SKM-1 treated with dmso at 0.1 percent for 144 hours (cell line): ENCODE measurements at regions not wholly inside any gene's neighbourhood (a gene's known extent, or its start where the extent isn't known, plus 50 kb on each side); places are given as distances from the start of the nearest gene placed in this dataset.

Experiments
- DNase-seq: peaks from one replicate; lab custom pipeline; 2025; ENCODE audit not compliant: unreplicated experiment; lab: John Stamatoyannopoulos, UW

DNA sequence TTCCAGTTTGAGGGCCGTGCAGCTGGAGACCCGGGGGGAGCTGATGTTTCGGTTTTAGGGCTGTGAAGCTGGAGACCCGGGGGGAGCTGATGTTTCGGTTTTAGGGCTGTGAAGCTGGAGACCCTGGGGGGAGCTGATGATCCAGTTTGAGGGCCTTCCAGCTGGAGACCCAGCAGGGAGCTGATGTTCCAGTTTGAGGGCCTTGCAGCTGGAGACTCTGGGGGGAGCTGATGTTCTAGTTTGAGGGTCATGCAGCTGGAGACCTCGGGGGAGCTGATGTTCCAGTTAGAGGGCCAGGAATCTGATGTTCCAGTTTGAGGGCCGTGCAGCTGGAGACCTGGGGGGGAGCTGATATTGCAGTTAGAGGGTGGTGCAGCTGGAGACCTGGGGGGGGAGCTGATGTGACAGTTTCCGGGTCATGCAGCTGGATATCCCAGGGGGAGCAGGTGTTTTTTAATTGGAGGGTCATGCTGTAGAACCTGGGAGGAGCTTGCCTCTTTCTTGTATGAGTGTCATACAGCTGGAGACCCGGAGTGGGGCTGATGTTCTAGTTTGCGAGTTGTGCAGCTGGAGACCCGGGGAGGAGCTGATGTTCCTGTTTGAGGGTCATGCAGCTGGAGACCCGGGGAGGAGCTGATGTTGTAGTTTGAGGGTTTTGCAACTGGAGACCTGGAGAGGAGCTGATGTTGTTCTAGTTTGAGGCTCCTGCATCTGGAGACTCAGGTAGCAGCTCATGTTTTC, 153.2 kb downstream of the RTP5 start:
- no peak for DNase-seq

DNA sequence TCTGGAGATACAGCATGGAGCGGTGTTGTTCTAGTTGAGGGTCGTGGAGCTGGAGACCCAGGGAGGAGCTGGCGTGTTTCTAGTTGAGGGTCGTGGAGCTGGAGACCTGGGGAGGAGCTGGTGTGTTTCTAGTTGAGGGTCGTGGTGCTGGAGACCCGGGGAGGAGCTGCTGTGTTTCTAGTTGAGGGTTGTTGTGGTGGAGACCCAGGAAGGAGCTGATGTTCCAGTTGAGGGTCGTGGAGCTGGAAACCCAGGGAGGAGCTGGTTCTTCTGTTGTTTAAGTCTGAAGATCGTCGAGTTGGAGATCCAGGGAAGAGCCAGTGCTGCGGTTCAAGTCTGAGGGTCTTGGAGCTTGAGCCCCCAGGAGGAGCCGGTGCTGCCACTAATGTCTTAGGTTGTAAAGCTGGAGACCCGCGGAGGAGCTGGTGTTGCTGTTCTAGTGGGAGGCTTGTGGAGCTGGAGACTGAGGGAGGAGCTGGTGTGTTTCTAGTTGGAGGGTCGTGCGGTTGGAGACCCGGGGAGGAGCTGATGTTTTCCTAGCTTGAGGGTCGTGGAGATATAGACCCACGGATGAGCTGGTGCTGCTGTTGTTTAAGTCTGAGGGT, 155.3 kb downstream of the RTP5 start:
- no peak for DNase-seq

GRCh38 chr2:242027676-242028450, 158.3 kb downstream of the RTP5 start:
- no peak for DNase-seq

DNA sequence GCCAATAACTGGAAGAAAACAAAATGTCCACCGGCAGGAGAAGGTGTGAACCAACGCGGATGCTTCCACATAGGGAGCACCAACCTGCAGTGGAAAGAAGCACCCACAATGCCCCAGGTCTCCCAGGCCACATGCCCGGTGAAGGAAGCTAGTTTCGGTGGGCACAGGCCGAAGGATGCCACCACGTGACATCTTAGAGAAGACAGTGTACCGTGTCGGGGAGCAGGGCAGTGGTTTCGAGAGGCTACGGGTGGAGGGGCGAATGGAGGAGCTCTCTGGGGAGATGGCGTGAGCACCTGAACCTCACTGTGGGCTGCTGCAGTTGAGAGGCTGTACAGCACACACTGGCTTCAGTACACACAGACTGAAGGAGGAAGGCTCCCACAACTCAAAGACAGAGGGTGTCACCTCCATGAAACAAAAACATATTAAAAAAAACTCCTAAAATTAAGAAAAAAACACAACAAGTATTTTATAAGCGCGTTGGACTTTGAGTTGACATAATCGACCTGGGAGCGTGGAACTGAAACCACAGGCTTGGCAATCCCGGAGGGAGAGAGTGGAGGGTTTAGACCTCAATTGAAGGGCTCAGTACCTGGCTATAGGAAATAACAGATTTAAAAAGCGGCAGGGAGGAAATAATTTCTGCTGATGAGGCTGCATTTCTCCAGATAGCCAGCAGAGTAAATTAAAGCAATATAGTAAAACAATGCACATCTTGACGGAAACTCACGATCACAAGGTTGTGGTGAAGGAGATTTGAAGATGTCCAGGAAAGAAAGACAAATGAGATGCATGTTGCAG, 160.1 kb downstream of the RTP5 start:
- DNase-seq, result no peak

DNA sequence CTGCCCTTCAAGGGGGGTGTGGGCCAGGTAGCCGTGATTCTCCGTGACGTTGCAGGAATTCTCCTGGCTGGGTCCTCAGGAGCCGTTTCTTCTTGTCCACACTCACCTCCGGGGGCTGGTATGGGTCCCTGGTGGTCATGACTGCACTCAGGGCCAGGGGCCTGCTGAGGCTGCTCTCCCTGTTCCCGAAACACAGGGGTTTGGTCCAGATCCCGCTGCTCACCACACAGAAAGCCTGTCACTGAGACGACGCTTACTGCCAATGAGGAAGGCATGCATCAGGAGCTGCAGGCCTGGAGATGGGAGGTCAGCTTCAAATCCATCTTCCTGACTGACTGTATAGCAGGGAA, 160.7 kb downstream of the RTP5 start:
- DNase-seq, result no peak

DNA sequence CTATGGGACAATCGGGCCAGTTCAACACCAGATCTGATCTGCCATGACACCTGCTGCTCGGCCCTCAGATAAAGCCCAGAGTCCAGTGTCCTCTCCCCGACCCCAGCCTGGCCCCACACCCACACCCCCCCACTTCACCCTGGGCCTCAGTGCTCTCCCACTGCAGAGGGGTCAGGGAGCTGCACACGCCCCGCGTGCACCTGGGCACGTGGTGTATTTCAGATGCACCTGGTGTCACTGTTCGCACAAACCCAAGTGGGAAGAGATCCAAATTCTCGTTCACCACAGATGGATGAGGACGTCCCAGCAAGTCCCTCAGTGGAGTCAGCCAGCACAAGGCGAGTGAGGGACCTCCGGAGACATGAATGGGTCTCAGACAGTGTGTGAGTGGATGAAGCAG, 161.3 kb downstream of the RTP5 start:
- no peak for DNase-seq

DNA sequence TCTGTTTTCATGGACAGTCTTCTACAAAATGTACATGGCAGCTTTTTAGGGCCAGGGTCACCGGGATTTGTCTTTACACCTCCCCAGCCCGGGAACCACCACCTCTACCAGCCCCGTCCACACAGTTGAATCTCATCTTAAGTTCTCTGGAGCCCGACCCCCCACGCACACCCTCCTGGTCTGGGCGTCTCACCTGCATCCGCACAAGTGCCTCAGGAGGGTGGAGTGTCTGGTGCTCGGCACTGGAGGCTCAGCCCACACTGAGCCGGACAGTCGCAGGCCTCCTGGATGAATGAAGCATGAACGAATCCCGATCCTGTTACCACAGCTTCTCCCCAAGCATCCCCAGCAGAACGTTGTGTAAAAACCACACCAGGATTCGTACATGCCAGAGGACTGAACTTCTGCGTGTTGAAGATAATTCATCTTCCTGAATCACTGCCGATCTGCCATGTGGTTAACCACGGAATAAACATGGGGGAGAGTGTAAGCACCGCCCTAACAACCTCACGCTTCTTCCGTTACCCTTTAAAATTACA, 162.0 kb downstream of the RTP5 start:
- DNase-seq, result no peak

DNA sequence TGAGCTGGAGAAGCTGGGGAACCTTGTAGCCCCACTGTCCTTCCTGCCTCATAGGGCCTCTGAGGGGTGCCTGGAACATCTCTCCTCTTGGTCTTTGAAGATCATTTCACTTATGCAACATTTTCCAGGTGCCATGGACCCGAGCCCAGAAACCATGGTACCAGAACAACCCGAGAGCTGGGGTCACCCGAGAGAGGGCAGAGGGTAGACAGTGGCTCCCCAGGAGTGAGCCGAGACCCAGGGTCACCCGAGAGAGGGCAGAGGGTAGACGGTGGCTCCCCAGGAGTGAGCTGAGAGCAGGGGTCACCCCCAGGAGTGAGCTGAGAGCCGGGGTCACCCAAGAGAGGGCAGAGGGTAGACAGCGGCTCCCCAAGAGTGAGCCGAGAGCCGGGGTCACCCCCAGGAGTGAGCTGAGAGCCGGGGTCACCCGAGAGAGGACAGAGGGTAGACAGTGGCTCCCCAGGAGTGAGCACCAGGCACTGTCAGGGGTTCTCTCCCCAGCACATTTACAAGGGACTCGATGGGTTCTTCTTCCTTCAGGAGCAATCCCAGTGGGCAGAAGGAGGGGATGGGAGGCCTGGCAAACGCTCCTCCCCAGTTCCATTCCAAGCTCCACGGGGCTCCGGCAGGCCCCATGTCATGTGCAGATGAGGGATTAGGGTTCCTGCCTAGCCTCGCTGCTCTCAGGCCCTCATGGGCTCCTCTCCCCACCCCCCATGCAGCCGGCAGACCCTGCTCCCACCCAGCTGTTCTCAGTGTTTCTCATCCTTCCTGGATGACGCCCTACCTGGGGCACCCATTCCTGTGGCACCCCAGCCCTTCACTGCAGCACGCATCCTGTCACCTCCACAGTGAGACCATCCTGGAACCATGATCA, 163.5 kb downstream of the RTP5 start:
- no peak for DNase-seq

- no peak for DNase-seq
Observed at GRCh38 chr2:242034138-242034537, 164.6 kb downstream of the RTP5 start.

- no peak for DNase-seq
Observed at GRCh38 chr2:242034996-242035814, 165.7 kb downstream of the RTP5 start.

GRCh38 chr2:242035858-242036652, 166.5 kb downstream of the RTP5 start:
- no peak for DNase-seq

DNA sequence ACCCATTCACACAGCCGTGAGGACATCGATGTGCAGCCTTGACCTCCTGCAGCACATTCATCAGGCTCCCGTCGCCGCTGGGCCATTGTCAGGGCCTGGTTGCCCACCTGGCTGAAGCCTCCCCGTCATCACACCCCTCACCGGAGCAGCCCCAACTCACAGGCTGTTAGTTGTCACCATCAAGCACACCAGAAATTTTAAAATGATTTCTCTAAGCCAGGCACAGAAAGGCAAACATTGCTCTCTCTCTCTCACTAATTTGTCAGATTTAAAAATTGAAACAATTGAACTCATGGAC, 167.1 kb downstream of the RTP5 start:
- DNase-seq, result no peak

GRCh38 chr2:242038166-242038927, 168.8 kb downstream of the RTP5 start:
- DNase-seq, result no peak

DNA sequence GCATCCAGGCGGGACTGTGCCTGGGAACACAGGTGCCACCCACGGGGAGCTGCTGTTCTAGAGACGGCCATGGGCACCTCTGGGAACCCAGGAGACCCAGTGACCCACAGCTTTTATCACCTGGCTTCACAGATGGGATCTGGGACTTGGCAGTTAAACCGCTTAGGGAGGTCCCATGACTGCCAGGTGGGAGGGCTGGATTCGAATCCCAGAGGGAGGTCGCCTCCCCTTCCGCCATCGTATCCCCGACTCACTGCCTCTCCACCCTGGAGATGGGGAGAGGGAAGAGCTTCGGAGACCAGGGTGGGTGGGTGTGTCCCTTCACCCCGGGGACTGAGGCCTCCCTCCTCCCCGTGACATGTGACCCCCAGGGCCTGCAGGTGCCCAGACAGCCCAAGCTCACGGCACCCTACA, 169.4 kb downstream of the RTP5 start:
- no peak for DNase-seq

DNA sequence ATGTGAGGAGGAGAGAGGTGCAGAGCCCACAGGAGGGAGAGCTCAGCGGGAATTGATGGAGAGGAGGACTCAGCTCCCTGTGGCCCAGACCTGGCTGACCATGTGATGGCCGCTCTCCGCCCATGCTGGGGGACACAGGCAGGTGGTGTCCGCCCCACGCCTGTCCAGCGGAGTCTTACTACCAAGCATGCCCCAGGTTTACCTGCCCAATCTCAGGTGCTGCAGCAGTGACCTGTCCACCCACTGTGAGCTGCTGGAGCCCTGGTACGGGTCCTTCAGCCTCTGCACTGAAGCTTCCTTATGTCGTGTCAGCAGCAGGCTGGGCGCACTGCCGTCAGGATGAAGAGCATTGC, 170.8 kb downstream of the RTP5 start:
- DNase-seq, result no peak

DNA sequence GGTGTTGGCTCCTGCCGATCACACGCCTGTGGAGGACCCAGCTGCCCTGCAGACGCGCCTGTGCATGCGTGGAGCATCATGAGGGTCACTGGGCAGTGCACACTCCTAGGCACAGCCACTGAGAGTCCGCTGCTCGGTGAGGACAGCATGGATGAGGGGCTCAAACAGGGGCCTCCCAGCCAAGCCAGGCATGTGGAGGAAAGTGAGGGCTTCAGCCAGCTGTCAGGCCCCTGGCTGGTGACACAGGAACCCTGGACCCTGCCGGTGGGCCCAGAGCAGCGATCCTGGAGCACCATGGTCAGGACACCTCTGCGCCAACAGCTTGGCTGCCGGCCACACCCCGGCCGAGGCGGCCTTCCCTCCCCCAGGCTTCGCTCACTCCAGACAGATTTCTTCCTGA, 171.2 kb downstream of the RTP5 start:
- DNase-seq, result no peak

- DNase-seq, result no peak
Observed at GRCh38 chr2:242041816-242042215, 172.3 kb downstream of the RTP5 start.
